HG03460 (cell line): ENCODE measurements at regions not wholly inside any gene's neighbourhood (a gene's known extent, or its start where the extent isn't known, plus 50 kb on each side); places are given as distances from the start of the nearest gene placed in this dataset.

ENCODE experiments used
- ATAC-seq: cut with Tn5 transposase; IDR thresholded peaks from one replicate; pipeline ENCODE4 v1.9.1; 2021; ENCODE audit not compliant: unreplicated experiment

GRCh38 chr1:79082233-79082632 is 75.7 kb upstream of the ADGRL4 start:
- no peak for ATAC-seq

- ATAC-seq, result no peak
Measured at GRCh38 chr1:79079770-79080169, 73.2 kb upstream of the ADGRL4 start.

GRCh38 chr1:79074975-79075374 is 68.4 kb upstream of the ADGRL4 start:
- no peak for ATAC-seq

- no peak for ATAC-seq
Measured at GRCh38 chr1:79069828-79070227, 63.3 kb upstream of the ADGRL4 start.

GRCh38 chr1:79059341-79059740 is 52.8 kb upstream of the ADGRL4 start:
- ATAC-seq, result no peak
